VCaP (cell line): ENCODE measurements at regions not wholly inside any gene's neighbourhood (a gene's known extent, or its start where the extent isn't known, plus 50 kb on each side); places are given as distances from the start of the nearest gene placed in this dataset.

Experiments used
- H3K27ac ChIP-seq: fragments of 450-650 bp; 2 replicates; pipeline ENCODE4 v1.5.1; 2017
- CTCF ChIP-seq: fragments of 450-650 bp; conservative IDR thresholded peaks from 2 replicates; pipeline ENCODE4 v1.5.1; 2017; ENCODE audit warnings: mild to moderate bottlenecking, moderate library complexity

GRCh38 chr14:101506926-101507835 is 54.1 kb upstream of the DIO3 start:
- no peak overlapping the region for H3K27ac ChIP-seq
- no peak for TF ChIP-seq CTCF

- TF ChIP-seq CTCF, result no peak
- H3K27ac ChIP-seq, result no peak overlapping the region
Observed at GRCh38 chr14:101507836-101508150, 53.5 kb upstream of the DIO3 start.

- no peak for TF ChIP-seq CTCF
- H3K27ac ChIP-seq, result no peak overlapping the region
Observed at GRCh38 chr14:101508196-101508947, 52.9 kb upstream of the DIO3 start.

- H3K27ac ChIP-seq, result no peak overlapping the region
- TF ChIP-seq CTCF, result no peak
Observed at GRCh38 chr14:101508948-101509729, 52.2 kb upstream of the DIO3 start.

GRCh38 chr14:101509730-101510371 is 51.4 kb upstream of the DIO3 start:
- TF ChIP-seq CTCF, result no peak
- H3K27ac ChIP-seq, result no peak overlapping the region

GRCh38 chr14:101511199-101511598 is 50.1 kb upstream of the DIO3 start:
- H3K27ac ChIP-seq, result no peak overlapping the region
- no peak for TF ChIP-seq CTCF
